ENCODE measurements at regions not wholly inside any gene's neighbourhood (a gene's known extent, or its start where the extent isn't known, plus 50 kb on each side); places are given as distances from the start of the nearest gene placed in this dataset.

DNA sequence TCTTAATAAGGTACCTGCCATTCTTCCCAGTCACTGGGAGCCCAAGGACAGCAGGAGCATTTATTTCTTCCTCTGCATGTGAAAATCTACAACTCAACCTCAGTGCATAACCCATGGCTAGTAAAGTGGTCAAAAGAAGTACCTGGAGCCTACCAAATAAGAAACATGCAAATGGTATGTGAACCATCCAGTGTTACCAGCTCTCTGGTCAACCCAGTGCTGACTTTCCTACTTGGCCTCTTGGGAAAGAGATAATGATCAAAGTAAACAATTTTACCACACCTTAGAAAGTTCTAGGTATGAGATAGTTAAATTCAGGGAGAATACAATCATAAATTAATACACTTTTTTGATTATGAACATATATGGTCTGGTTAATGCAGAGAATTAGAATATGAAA lies 325.6 kb downstream of the ENC1 start:
- H3K27me3 ChIP-seq (replicated peaks; ENCODE audit: insufficient read depth, low read length): no peaks in the 10 kb centered on the region
- TF ChIP-seq EZH2 (optimal IDR thresholded peaks at IDR 0.05; ENCODE audit: low read depth, low read length) (no peak), EZH2phosphoT487 (IDR thresholded peaks at IDR 0.05; ENCODE audit: low read length) (no peak)
- TF ChIP-seq, protein P1, sequence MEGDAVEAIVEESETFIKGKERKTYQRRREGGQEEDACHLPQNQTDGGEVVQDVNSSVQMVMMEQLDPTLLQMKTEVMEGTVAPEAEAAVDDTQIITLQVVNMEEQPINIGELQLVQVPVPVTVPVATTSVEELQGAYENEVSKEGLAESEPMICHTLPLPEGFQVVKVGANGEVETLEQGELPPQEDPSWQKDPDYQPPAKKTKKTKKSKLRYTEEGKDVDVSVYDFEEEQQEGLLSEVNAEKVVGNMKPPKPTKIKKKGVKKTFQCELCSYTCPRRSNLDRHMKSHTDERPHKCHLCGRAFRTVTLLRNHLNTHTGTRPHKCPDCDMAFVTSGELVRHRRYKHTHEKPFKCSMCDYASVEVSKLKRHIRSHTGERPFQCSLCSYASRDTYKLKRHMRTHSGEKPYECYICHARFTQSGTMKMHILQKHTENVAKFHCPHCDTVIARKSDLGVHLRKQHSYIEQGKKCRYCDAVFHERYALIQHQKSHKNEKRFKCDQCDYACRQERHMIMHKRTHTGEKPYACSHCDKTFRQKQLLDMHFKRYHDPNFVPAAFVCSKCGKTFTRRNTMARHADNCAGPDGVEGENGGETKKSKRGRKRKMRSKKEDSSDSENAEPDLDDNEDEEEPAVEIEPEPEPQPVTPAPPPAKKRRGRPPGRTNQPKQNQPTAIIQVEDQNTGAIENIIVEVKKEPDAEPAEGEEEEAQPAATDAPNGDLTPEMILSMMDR (IDR thresholded peaks at IDR 0.05; ENCODE audit: low read length): no peak
- no peaks in the 10 kb centered on the region for H3F3A ChIP-seq (ENCODE audit: insufficient read depth, low read length)
- H3K27ac ChIP-seq (ENCODE audit: low read length): no peak overlapping the region
- H3K9me3 ChIP-seq (replicated peaks; ENCODE audit: insufficient read depth, low read length): no peaks in the 10 kb centered on the region
- DNase-seq: no peak
- no peaks in the 10 kb centered on the region for H3K4me1 ChIP-seq (ENCODE audit: low read length)
- no peaks in the 10 kb centered on the region for H3K79me2 ChIP-seq (ENCODE audit: low read length)
- no peaks in the 10 kb centered on the region for H3K36me3 ChIP-seq (replicated peaks; ENCODE audit: insufficient read depth, low read length)
- H3K4me3 ChIP-seq (ENCODE audit: low read length): no peak overlapping the region
- H3K9me2 ChIP-seq (replicated peaks; ENCODE audit: insufficient read depth, low read length): no peaks in the 10 kb centered on the region
- no peak overlapping the region for H2AFZ ChIP-seq (ENCODE audit: low read length)
- H3K9ac ChIP-seq (ENCODE audit: low read length): no peak overlapping the region
- no peaks in the 10 kb centered on the region for H4K20me1 ChIP-seq (ENCODE audit: insufficient read depth, low read length)
- H3K4me2 ChIP-seq (ENCODE audit: low read depth, low read length): no peak overlapping the region

GRCh38 chr5:74313896-74314295 lies 326.6 kb downstream of the ENC1 start:
- no peaks in the 10 kb centered on the region for H4K20me1 ChIP-seq (ENCODE audit: insufficient read depth, low read length)
- TF ChIP-seq EZH2 (optimal IDR thresholded peaks at IDR 0.05; ENCODE audit: low read depth, low read length) (no peak), EZH2phosphoT487 (IDR thresholded peaks at IDR 0.05; ENCODE audit: low read length) (no peak)
- TF ChIP-seq, protein P1 (IDR thresholded peaks at IDR 0.05; ENCODE audit: low read length): no peak
- H3K27me3 ChIP-seq (replicated peaks; ENCODE audit: insufficient read depth, low read length): no peaks in the 10 kb centered on the region
- H3F3A ChIP-seq (ENCODE audit: insufficient read depth, low read length): no peaks in the 10 kb centered on the region
- DNase-seq: no peak
- no peak overlapping the region for H3K27ac ChIP-seq (ENCODE audit: low read length)
- no peaks in the 10 kb centered on the region for H3K79me2 ChIP-seq (ENCODE audit: low read length)
- H3K9ac ChIP-seq (ENCODE audit: low read length): no peak overlapping the region
- peaks cover 2% of the 10 kb centered on the region; the same call in 1 of the 2 replicates for H3K4me1 ChIP-seq (ENCODE audit: low read length)
- no peaks in the 10 kb centered on the region for H3K9me2 ChIP-seq (replicated peaks; ENCODE audit: insufficient read depth, low read length)
- no peak overlapping the region for H3K4me2 ChIP-seq (ENCODE audit: low read depth, low read length)
- no peaks in the 10 kb centered on the region for H3K9me3 ChIP-seq (replicated peaks; ENCODE audit: insufficient read depth, low read length)
- H2AFZ ChIP-seq (ENCODE audit: low read length): no peak overlapping the region
- no peaks in the 10 kb centered on the region for H3K36me3 ChIP-seq (replicated peaks; ENCODE audit: insufficient read depth, low read length)
- H3K4me3 ChIP-seq (ENCODE audit: low read length): no peak overlapping the region

- TF ChIP-seq EZH2 (optimal IDR thresholded peaks at IDR 0.05; ENCODE audit: low read depth, low read length): no peak
- TF ChIP-seq EZH2phosphoT487 (IDR thresholded peaks at IDR 0.05; ENCODE audit: low read length): no peak
- Histone ChIP-seq H3K4me3 (ENCODE audit: low read length) (no peak overlapping the region), H4K20me1 (ENCODE audit: insufficient read depth, low read length) (no peaks in the 10 kb centered on the region), H3K79me2 (ENCODE audit: low read length) (no peaks in the 10 kb centered on the region), H3K4me1 (ENCODE audit: low read length) (peaks cover 7% of the 10 kb centered on the region; the same call in 1 of the 2 replicates), H3K9me3 (replicated peaks; ENCODE audit: insufficient read depth, low read length) (no peaks in the 10 kb centered on the region), H3F3A (ENCODE audit: insufficient read depth, low read length) (no peaks in the 10 kb centered on the region), H3K4me2 (ENCODE audit: low read depth, low read length) (no peak overlapping the region), H3K9me2 (replicated peaks; ENCODE audit: insufficient read depth, low read length) (no peaks in the 10 kb centered on the region), H2AFZ (ENCODE audit: low read length) (no peak overlapping the region), H3K36me3 (replicated peaks; ENCODE audit: insufficient read depth, low read length) (no peaks in the 10 kb centered on the region), H3K9ac (ENCODE audit: low read length) (no peak overlapping the region), H3K27ac (ENCODE audit: low read length) (no peak overlapping the region), H3K27me3 (replicated peaks; ENCODE audit: insufficient read depth, low read length) (no peaks in the 10 kb centered on the region)
- DNase-seq: no peak
Measured at GRCh38 chr5:74312746-74313145, 327.8 kb downstream of the ENC1 start.

GRCh38 chr5:74311961-74312360 lies 328.6 kb downstream of the ENC1 start:
- Histone ChIP-seq H3K4me1 (ENCODE audit: low read length) (peaks cover 7% of the 10 kb centered on the region; the same call in 1 of the 2 replicates), H3K9ac (ENCODE audit: low read length) (no peak overlapping the region), H3K27ac (ENCODE audit: low read length) (no peak overlapping the region), H4K20me1 (ENCODE audit: insufficient read depth, low read length) (no peaks in the 10 kb centered on the region), H3K9me2 (replicated peaks; ENCODE audit: insufficient read depth, low read length) (no peaks in the 10 kb centered on the region), H3K27me3 (replicated peaks; ENCODE audit: insufficient read depth, low read length) (no peaks in the 10 kb centered on the region), H3K4me2 (ENCODE audit: low read depth, low read length) (no peak overlapping the region), H2AFZ (ENCODE audit: low read length) (no peak overlapping the region), H3F3A (ENCODE audit: insufficient read depth, low read length) (no peaks in the 10 kb centered on the region), H3K9me3 (replicated peaks; ENCODE audit: insufficient read depth, low read length) (no peaks in the 10 kb centered on the region), H3K4me3 (ENCODE audit: low read length) (no peak overlapping the region), H3K79me2 (ENCODE audit: low read length) (no peaks in the 10 kb centered on the region), H3K36me3 (replicated peaks; ENCODE audit: insufficient read depth, low read length) (no peaks in the 10 kb centered on the region)
- TF ChIP-seq, protein P1 (IDR thresholded peaks at IDR 0.05; ENCODE audit: low read length): no peak
- TF ChIP-seq EZH2 (optimal IDR thresholded peaks at IDR 0.05; ENCODE audit: low read depth, low read length): no peak
- TF ChIP-seq EZH2phosphoT487 (IDR thresholded peaks at IDR 0.05; ENCODE audit: low read length): no peak
- DNase-seq: no peak
